Calu3 (cell line): ENCODE measurements at regions not wholly inside any gene's neighbourhood (a gene's known extent, or its start where the extent isn't known, plus 50 kb on each side); places are given as distances from the start of the nearest gene placed in this dataset.

Experiments
- BruUV-seq: library from RNA; stranded (reverse); fragments of 400-500 nt; replicated peaks from 2 replicates; lab custom pipeline; 2021; lab: Mats Ljungman, UMichigan
- CTCF ChIA-PET: fragments of 300-600 bp; sonication (Branson Sonifier 250); formaldehyde crosslinking; loops from one replicate; lab custom pipeline; 2022; ENCODE audit warnings: antibody characterized with exemption; lab: Charles Lee
- DNase-seq: peaks from one replicate; pipeline ENCODE4 v3.0.0; 2022
- H3K27ac Mint-ChIP-seq: one replicate; pipeline ENCODE4 v1.8.0; 2022; ENCODE audit warnings: mixed read lengths; ENCODE audit not compliant: unreplicated experiment
- H3K27me3 Mint-ChIP-seq: one replicate; pipeline ENCODE4 v1.8.0; 2022; ENCODE audit warnings: mixed read lengths; ENCODE audit not compliant: unreplicated experiment
- H3K36me3 Mint-ChIP-seq: one replicate; pipeline ENCODE4 v1.8.0; 2022; ENCODE audit warnings: mild to moderate bottlenecking, moderate library complexity, mixed read lengths; ENCODE audit not compliant: insufficient read depth, unreplicated experiment
- H3K4me1 Mint-ChIP-seq: one replicate; pipeline ENCODE4 v1.8.0; 2022; ENCODE audit warnings: mild to moderate bottlenecking, low read depth, mixed read lengths; ENCODE audit not compliant: unreplicated experiment
- H3K4me3 Mint-ChIP-seq: one replicate; pipeline ENCODE4 v1.8.0; 2022; ENCODE audit warnings: mild to moderate bottlenecking, low read depth, moderate library complexity, mixed read lengths; ENCODE audit not compliant: unreplicated experiment
- H3K9me3 Mint-ChIP-seq: one replicate; pipeline ENCODE4 v1.8.0; 2022; ENCODE audit warnings: low read depth, mixed read lengths; ENCODE audit not compliant: unreplicated experiment
- intact Hi-C: fragments of 100-400 bp; cut with micrococcal nuclease; formaldehyde crosslinking; loops from one replicate; pipeline ENCODE4 v1.10.0; 2022; ENCODE audit not compliant: unreplicated experiment
- TF ChIP-seq, protein P1 (sequence below): fragments of 200-600 bp; IDR thresholded peaks from one replicate; pipeline ENCODE4 v1.8.0; 2022; ENCODE audit warnings: antibody characterized with exemption; ENCODE audit not compliant: unreplicated experiment

GRCh38 chr2:4553241-4553640 lies 849.9 kb downstream of the DCDC2C start:
- CTCF ChIA-PET = no interaction called here
- H3K36me3 Mint-ChIP-seq = no peaks in the 10 kb centered on the region
- DNase-seq = no peak
- TF ChIP-seq, protein P1, sequence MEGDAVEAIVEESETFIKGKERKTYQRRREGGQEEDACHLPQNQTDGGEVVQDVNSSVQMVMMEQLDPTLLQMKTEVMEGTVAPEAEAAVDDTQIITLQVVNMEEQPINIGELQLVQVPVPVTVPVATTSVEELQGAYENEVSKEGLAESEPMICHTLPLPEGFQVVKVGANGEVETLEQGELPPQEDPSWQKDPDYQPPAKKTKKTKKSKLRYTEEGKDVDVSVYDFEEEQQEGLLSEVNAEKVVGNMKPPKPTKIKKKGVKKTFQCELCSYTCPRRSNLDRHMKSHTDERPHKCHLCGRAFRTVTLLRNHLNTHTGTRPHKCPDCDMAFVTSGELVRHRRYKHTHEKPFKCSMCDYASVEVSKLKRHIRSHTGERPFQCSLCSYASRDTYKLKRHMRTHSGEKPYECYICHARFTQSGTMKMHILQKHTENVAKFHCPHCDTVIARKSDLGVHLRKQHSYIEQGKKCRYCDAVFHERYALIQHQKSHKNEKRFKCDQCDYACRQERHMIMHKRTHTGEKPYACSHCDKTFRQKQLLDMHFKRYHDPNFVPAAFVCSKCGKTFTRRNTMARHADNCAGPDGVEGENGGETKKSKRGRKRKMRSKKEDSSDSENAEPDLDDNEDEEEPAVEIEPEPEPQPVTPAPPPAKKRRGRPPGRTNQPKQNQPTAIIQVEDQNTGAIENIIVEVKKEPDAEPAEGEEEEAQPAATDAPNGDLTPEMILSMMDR = no peak
- peaks cover 5% of the 10 kb centered on the region for H3K9me3 Mint-ChIP-seq
- H3K4me3 Mint-ChIP-seq = no peak overlapping the region
- no peak overlapping the region for H3K27ac Mint-ChIP-seq
- intact Hi-C loops = no loop called here
- no peaks in the 10 kb centered on the region for H3K27me3 Mint-ChIP-seq
- H3K4me1 Mint-ChIP-seq = no peaks in the 10 kb centered on the region
- no TSS peak for BruUV-seq

DNA sequence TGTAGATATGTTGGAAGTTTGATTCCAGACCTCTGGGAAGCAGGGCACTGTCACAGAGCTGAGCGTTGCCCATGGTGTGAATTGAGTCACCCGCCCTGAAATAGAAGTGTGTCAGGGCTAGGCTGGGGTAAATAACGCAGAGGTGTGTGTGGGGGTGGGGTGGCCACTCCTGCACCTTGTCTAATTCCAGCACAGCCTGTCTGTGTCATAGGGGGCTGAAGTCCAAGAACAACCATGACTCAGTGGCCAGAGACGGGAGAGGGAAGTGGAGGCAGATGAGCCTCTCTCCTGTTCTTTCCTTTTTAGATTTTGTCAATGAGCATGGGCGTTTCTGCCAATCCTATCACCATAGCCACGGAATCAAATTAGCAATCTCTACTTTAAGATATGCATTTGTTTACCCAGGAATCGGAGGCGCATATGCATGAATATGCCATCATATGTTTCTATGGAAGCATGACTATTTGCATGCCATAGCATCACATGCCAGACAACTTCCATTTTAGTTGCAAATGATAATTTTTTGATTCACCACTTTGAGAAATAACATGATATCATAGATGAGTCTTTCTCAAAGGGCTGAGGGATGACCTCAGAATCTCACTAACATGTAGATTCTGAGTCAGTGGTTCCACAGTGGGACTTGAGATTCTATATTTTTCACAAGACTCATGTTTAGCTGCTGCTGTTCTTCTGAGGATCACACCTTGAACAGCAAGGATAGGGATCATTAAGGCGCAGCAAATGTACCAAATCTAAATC lies 852.9 kb downstream of the DCDC2C start:
- no TSS peak for BruUV-seq
- no peaks in the 10 kb centered on the region for H3K27me3 Mint-ChIP-seq
- CTCF ChIA-PET = no interaction called here
- H3K4me1 Mint-ChIP-seq = no peaks in the 10 kb centered on the region
- H3K4me3 Mint-ChIP-seq = no peak overlapping the region
- peaks cover 2% of the 10 kb centered on the region for H3K9me3 Mint-ChIP-seq
- intact Hi-C loops = no loop called here
- no peak for DNase-seq
- H3K27ac Mint-ChIP-seq = no peak overlapping the region
- TF ChIP-seq, protein P1 = no peak
- H3K36me3 Mint-ChIP-seq = no peaks in the 10 kb centered on the region

DNA sequence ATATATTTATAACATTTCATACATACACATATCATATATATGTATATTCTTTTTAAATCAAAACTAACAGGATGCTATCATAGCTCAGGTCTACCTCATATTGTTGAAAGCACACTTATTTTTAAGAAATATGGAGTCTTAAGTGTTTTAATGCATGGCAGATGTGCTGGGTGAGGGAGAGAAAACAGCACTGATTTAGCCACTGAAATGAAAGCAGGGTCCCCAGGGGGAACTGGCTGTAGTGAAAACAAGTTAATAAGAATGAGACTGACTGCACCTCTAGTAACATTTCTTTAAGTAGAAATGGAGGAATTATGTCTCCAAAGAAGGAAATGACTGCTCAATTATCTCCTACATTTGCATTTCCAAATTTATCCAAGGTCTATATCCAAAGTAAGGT lies 857.8 kb downstream of the DCDC2C start:
- DNase-seq = no peak
- Mint-ChIP-seq H3K4me1 (no peaks in the 10 kb centered on the region), H3K4me3 (no peak overlapping the region), H3K9me3 (peaks cover 7% of the 10 kb centered on the region), H3K27ac (no peak overlapping the region), H3K27me3 (no peaks in the 10 kb centered on the region), H3K36me3 (no peaks in the 10 kb centered on the region)
- no TSS peak for BruUV-seq
- CTCF ChIA-PET = no interaction called here
- intact Hi-C loops = no loop called here
- TF ChIP-seq, protein P1 = no peak

DNA sequence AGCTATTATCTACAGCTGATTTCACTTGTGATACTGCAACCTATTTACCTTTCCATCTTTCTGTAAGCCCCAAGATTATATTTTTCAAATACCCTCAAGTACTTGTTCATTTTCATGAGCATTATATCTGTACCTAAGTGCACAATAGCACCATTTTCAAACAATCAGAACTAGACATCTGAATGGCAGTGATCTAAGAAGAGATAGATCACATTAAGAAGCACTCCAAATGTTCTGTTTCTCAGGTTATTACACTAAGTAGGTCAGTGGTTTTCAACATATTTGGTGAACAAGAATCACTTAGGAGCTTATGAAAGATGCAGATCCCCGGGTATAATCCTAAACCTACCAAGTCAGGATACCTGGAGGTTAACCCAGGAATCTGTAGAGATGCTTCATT lies 872.7 kb downstream of the DCDC2C start:
- Mint-ChIP-seq H3K4me3 (no peak overlapping the region), H3K27ac (no peak overlapping the region), H3K27me3 (no peaks in the 10 kb centered on the region), H3K4me1 (no peaks in the 10 kb centered on the region), H3K36me3 (no peaks in the 10 kb centered on the region), H3K9me3 (peaks cover 13% of the 10 kb centered on the region)
- CTCF ChIA-PET = no interaction called here
- intact Hi-C loops = no loop called here
- TF ChIP-seq, protein P1 = no peak
- DNase-seq = no peak
- BruUV-seq = no TSS peak
